ENCODE measurements at regions not wholly inside any gene's neighbourhood (a gene's known extent, or its start where the extent isn't known, plus 50 kb on each side); places are given as distances from the start of the nearest gene placed in this dataset.

DNA sequence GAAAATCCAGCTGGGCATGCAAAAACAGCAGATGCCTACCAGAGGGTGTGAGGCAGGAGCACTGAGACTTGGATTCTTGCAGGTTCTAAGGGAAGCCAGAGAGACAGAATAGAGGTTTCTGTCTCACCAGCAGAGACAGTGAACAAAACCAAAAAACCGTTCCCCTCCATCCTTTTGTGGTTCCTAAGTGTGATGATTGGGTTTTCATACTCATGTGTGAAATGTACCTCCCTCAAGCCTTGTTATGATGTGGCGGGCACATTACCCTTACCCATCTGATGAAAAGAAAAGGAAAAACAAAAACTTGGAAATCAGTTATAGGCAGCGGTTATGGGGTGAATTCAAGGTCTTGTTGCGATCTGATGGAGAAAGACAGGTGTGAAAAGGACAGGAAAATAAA lies 172.6 kb upstream of the CDH13 start:
- no peak overlapping the region for H2BK15ac ChIP-seq (ENCODE audit: low read depth, low read length)
- no peak overlapping the region for H2AK5ac ChIP-seq (ENCODE audit: low read depth, low read length)
- no peak overlapping the region for H3K4me2 ChIP-seq (ENCODE audit: low read depth, low read length)
- H2AK9ac ChIP-seq (replicated peaks; ENCODE audit: low read depth, low read length, poor library complexity): no peak overlapping the region
- no peak overlapping the region for H4K8ac ChIP-seq (ENCODE audit: low read depth in 2 of 2, low read length in 2 of 2)
- H3K23ac ChIP-seq (ENCODE audit: low read depth, low read length): no peak overlapping the region
- H2BK120ac ChIP-seq (ENCODE audit: low read depth, low read length): no peak overlapping the region
- H3K9me3 ChIP-seq (ENCODE audit: control insufficient read depth, insufficient read depth, low read length): no peaks in the 10 kb centered on the region
- H2BK5ac ChIP-seq (ENCODE audit: low read depth, low read length, poor library complexity, severe bottlenecking): no peak overlapping the region
- H2AFZ ChIP-seq (replicated peaks; ENCODE audit: low read length, poor library complexity): no peak overlapping the region
- H3K79me1 ChIP-seq (ENCODE audit: low read depth in 1 of 2, low read length in 2 of 2): no peaks in the 10 kb centered on the region
- H3K4me1 ChIP-seq (ENCODE audit: control insufficient read depth, insufficient read depth, low read length): no peaks in the 10 kb centered on the region
- no peak overlapping the region for H4K5ac ChIP-seq (ENCODE audit: low read depth, low read length)
- ChIA-PET CTCF (no interaction called here), POLR2A (ENCODE audit: unreplicated experiment) (no interaction called here)
- intact Hi-C loops (cut with micrococcal nuclease): no loop called here
- TF ChIP-seq CHD1 (IDR thresholded peaks at IDR 0.05; ENCODE audit: low read depth, low read length) (no peak), MAFK (IDR thresholded peaks at IDR 0.05; ENCODE audit: low read depth, low read length) (no peak), MXI1 (IDR thresholded peaks at IDR 0.05; ENCODE audit: borderline replicate concordance, low read depth, low read length) (no peak), RCOR1 (IDR thresholded peaks at IDR 0.05; ENCODE audit: insufficient replicate concordance, low read length) (no peak), SMC3 (IDR thresholded peaks at IDR 0.05; ENCODE audit: low read depth, low read length) (no peak), CEBPB (IDR thresholded peaks at IDR 0.05; ENCODE audit: low read depth, low read length) (no peak), MAZ (IDR thresholded peaks at IDR 0.05; ENCODE audit: borderline replicate concordance, low read depth, low read length) (no peak), FOS (IDR thresholded peaks at IDR 0.05; ENCODE audit: low read depth, low read length) (no peak), POLR2A (IDR thresholded peaks at IDR 0.05; ENCODE audit: low read depth, low read length) (no peak), BHLHE40 (IDR thresholded peaks at IDR 0.05; ENCODE audit: low read depth, low read length) (no peak), RAD21 (IDR thresholded peaks at IDR 0.05; ENCODE audit: low read length) (no peak), NFE2L2 (IDR thresholded peaks at IDR 0.05; ENCODE audit: low read depth, low read length) (no peak), RFX5 (IDR thresholded peaks at IDR 0.05; ENCODE audit: low read depth, low read length) (no peak)
- TF ChIP-seq, protein P1, sequence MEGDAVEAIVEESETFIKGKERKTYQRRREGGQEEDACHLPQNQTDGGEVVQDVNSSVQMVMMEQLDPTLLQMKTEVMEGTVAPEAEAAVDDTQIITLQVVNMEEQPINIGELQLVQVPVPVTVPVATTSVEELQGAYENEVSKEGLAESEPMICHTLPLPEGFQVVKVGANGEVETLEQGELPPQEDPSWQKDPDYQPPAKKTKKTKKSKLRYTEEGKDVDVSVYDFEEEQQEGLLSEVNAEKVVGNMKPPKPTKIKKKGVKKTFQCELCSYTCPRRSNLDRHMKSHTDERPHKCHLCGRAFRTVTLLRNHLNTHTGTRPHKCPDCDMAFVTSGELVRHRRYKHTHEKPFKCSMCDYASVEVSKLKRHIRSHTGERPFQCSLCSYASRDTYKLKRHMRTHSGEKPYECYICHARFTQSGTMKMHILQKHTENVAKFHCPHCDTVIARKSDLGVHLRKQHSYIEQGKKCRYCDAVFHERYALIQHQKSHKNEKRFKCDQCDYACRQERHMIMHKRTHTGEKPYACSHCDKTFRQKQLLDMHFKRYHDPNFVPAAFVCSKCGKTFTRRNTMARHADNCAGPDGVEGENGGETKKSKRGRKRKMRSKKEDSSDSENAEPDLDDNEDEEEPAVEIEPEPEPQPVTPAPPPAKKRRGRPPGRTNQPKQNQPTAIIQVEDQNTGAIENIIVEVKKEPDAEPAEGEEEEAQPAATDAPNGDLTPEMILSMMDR (conservative IDR thresholded peaks at IDR 0.05; ENCODE audit: low read depth, low read length): no peak
- TF ChIP-seq, protein P2, sequence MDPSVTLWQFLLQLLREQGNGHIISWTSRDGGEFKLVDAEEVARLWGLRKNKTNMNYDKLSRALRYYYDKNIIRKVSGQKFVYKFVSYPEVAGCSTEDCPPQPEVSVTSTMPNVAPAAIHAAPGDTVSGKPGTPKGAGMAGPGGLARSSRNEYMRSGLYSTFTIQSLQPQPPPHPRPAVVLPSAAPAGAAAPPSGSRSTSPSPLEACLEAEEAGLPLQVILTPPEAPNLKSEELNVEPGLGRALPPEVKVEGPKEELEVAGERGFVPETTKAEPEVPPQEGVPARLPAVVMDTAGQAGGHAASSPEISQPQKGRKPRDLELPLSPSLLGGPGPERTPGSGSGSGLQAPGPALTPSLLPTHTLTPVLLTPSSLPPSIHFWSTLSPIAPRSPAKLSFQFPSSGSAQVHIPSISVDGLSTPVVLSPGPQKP (IDR thresholded peaks at IDR 0.05; ENCODE audit: borderline replicate concordance, low read depth, low read length): no peak
- TF ChIP-seq, protein P3, sequence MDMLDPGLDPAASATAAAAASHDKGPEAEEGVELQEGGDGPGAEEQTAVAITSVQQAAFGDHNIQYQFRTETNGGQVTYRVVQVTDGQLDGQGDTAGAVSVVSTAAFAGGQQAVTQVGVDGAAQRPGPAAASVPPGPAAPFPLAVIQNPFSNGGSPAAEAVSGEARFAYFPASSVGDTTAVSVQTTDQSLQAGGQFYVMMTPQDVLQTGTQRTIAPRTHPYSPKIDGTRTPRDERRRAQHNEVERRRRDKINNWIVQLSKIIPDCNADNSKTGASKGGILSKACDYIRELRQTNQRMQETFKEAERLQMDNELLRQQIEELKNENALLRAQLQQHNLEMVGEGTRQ (IDR thresholded peaks at IDR 0.05; ENCODE audit: low read depth, low read length): no peak
- H3K27ac ChIP-seq (ENCODE audit: insufficient read depth, low read length): no peak overlapping the region
- H3K9me1 ChIP-seq (ENCODE audit: insufficient read depth, low read length): no peaks in the 10 kb centered on the region
- H3K36me3 ChIP-seq (ENCODE audit: control insufficient read depth, insufficient read depth, low read length): no peaks in the 10 kb centered on the region
- no peak overlapping the region for H3K18ac ChIP-seq (ENCODE audit: low read depth, low read length)
- H4K91ac ChIP-seq (ENCODE audit: insufficient read depth, low read depth, low read length): no peak overlapping the region
- WGBS, 2 experiments (ENCODE audit: extremely low coverage in 2 of 2, insufficient read length in 1 of 2): 83% methylated on average over 1 of the region's 4 CpGs; no CpG with 5 or more reads in 1 of the 2 experiments
- no peak overlapping the region for H3K9ac ChIP-seq (ENCODE audit: low read depth, low read length)
- H3K27me3 ChIP-seq (ENCODE audit: control insufficient read depth, insufficient read depth, low read length): no peaks in the 10 kb centered on the region; the same call in 1 of the 2 replicates
- H3K56ac ChIP-seq (ENCODE audit: extremely low read depth, insufficient read depth, low read length): no peak overlapping the region
- no TSS peak for BruUV-seq (replicated peaks)
- no peak overlapping the region for H3K4ac ChIP-seq (ENCODE audit: low read depth, low read length)
- dilution Hi-C loops (cut with HindIII; ENCODE audit: low sequenced_read_pairs, unreplicated experiment): no loop called here
- in situ Hi-C loops (cut with MboI; ENCODE audit: low sequenced_read_pairs): no loop called here
- H3K4me3 ChIP-seq (ENCODE audit: insufficient read depth, low read depth, low read length): no peak overlapping the region
- DNase-seq: no peak
- H4K20me1 ChIP-seq (ENCODE audit: insufficient read depth, low read length): no peaks in the 10 kb centered on the region
- no peak overlapping the region for H3K14ac ChIP-seq (replicated peaks; ENCODE audit: low read depth, low read length)
- H2BK20ac ChIP-seq (ENCODE audit: low read depth, low read length): no peak overlapping the region
- ATAC-seq (ENCODE audit: low read depth): no peak
